Activated naive CD8-positive, alpha-beta T cell treated with anti-CD3 and anti-CD28 coated beads, Interleukin-2, amount 10 ng/mL, durations not matched to agents 7 days and 5 days (primary cell): ENCODE measurements at regions not wholly inside any gene's neighbourhood (a gene's known extent, or its start where the extent isn't known, plus 50 kb on each side); places are given as distances from the start of the nearest gene placed in this dataset.

Source experiments
- ATAC-seq: fragments of 150-1000 bp; cut with Tn5 transposase; one replicate; pipeline ENCODE4 v1.10.0; 2021; ENCODE audit warnings: low read depth, moderate library complexity
- POLR2A ChIA-PET: fragments of 350-600 bp; sonication (Branson Sonifier 250); formaldehyde crosslinking; loops from one replicate; lab custom pipeline; 2021; ENCODE audit warnings: antibody characterized with exemption; lab: Charles Lee
- DNase-seq: peaks from one replicate; pipeline ENCODE4 v3.0.0; 2021
- H3K27ac Mint-ChIP-seq: one replicate; pipeline ENCODE4 v1.8.0; 2022; ENCODE audit warnings: mild to moderate bottlenecking, mixed read lengths
- H3K27me3 Mint-ChIP-seq: one replicate; pipeline ENCODE4 v1.8.0; 2022; ENCODE audit warnings: mild to moderate bottlenecking, moderate library complexity, mixed read lengths
- H3K36me3 Mint-ChIP-seq: one replicate; pipeline ENCODE4 v1.8.0; 2021; ENCODE audit warnings: mild to moderate bottlenecking, mixed read lengths
- H3K4me1 Mint-ChIP-seq: one replicate; pipeline ENCODE4 v1.8.0; 2021; ENCODE audit warnings: mixed read lengths
- H3K4me3 Mint-ChIP-seq: one replicate; pipeline ENCODE4 v1.8.0; 2022; ENCODE audit warnings: mild to moderate bottlenecking, moderate library complexity, mixed read lengths
- H3K9me3 Mint-ChIP-seq: one replicate; pipeline ENCODE4 v1.8.0; 2021; ENCODE audit warnings: mixed read lengths

- no peak for ATAC-seq
- no peaks in the 10 kb centered on the region for H3K4me1 Mint-ChIP-seq
- no peaks in the 10 kb centered on the region for H3K9me3 Mint-ChIP-seq
- H3K27me3 Mint-ChIP-seq, result peaks cover 8% of the 10 kb centered on the region
- POLR2A ChIA-PET, result no interaction called here
- no peak for DNase-seq
- H3K36me3 Mint-ChIP-seq, result no peaks in the 10 kb centered on the region
- no peak overlapping the region for H3K4me3 Mint-ChIP-seq
- H3K27ac Mint-ChIP-seq, result no peak overlapping the region
These were observed 54.8 kb upstream of the DAB2 start for GRCh38 chr5:39479537-39479936.

DNA sequence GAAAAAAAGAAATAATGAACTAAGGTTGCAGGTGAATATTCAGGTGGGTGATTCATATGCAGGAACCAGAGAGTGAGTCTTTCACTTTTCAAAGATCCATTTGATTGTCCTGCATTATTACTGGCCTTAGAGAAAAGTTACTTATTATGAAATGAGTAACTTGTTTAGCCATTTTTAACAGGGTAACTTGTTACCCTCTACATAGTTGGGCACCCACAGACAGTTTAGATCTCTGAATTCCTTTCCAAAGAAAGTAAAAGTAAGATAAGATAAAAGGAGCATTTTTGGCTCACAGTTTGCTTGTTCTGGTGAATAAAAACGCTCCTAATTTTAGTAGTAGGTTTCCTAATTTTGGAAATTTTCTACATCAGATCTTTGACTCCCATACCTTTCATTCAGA lies 54.1 kb upstream of the DAB2 start:
- Mint-ChIP-seq H3K36me3 (no peaks in the 10 kb centered on the region), H3K4me3 (no peak overlapping the region), H3K4me1 (no peaks in the 10 kb centered on the region), H3K27ac (no peak overlapping the region), H3K9me3 (no peaks in the 10 kb centered on the region), H3K27me3 (peaks cover 6% of the 10 kb centered on the region)
- ATAC-seq, result no peak
- POLR2A ChIA-PET, result no interaction called here
- DNase-seq, result no peak

GRCh38 chr5:39476843-39477220 lies 52.1 kb upstream of the DAB2 start:
- H3K4me3 Mint-ChIP-seq, result no peak overlapping the region
- ATAC-seq (no peak), DNase-seq (no peak)
- H3K27ac Mint-ChIP-seq, result no peak overlapping the region
- no peaks in the 10 kb centered on the region for H3K4me1 Mint-ChIP-seq
- POLR2A ChIA-PET, result no interaction called here
- no peaks in the 10 kb centered on the region for H3K36me3 Mint-ChIP-seq
- peaks cover 8% of the 10 kb centered on the region for H3K27me3 Mint-ChIP-seq
- H3K9me3 Mint-ChIP-seq, result no peaks in the 10 kb centered on the region

- H3K9me3 Mint-ChIP-seq, result no peaks in the 10 kb centered on the region
- H3K27ac Mint-ChIP-seq, result no peak overlapping the region
- POLR2A ChIA-PET, result no interaction called here
- no peaks in the 10 kb centered on the region for H3K36me3 Mint-ChIP-seq
- DNase-seq (no peak), ATAC-seq (no peak)
- H3K27me3 Mint-ChIP-seq, result peaks cover 8% of the 10 kb centered on the region
- no peak overlapping the region for H3K4me3 Mint-ChIP-seq
- H3K4me1 Mint-ChIP-seq, result no peaks in the 10 kb centered on the region
These were observed 51.4 kb upstream of the DAB2 start for GRCh38 chr5:39475881-39476842.

- Mint-ChIP-seq H3K36me3 (no peaks in the 10 kb centered on the region), H3K4me1 (no peaks in the 10 kb centered on the region), H3K9me3 (no peaks in the 10 kb centered on the region), H3K4me3 (no peak overlapping the region), H3K27ac (no peak overlapping the region), H3K27me3 (peaks cover 9% of the 10 kb centered on the region)
- ATAC-seq (no peak), DNase-seq (no peak)
- POLR2A ChIA-PET, result no interaction called here
These were observed 50.4 kb upstream of the DAB2 start for GRCh38 chr5:39475159-39475571.
